ENCODE measurements at regions not wholly inside any gene's neighbourhood (a gene's known extent, or its start where the extent isn't known, plus 50 kb on each side); places are given as distances from the start of the nearest gene placed in this dataset.

- no peaks in the 10 kb centered on the region for H3K27me3 ChIP-seq
- H3K9me3 ChIP-seq: no peaks in the 10 kb centered on the region
- ATAC-seq: no peak
- WGBS, 2 donors (ENCODE audit: low coverage in 1 of 2): 95 to 96% methylated on average over 3 of the region's 3 CpGs
- H3K27ac ChIP-seq: no peak overlapping the region
- no peaks in the 10 kb centered on the region for H3K36me3 ChIP-seq
- TF ChIP-seq POLR2A (IDR thresholded peaks at IDR 0.05) (no peak), POLR2AphosphoS5 (IDR thresholded peaks at IDR 0.05) (no peak), CTCF (IDR thresholded peaks at IDR 0.05) (no peak), EP300 (IDR thresholded peaks at IDR 0.05) (no peak)
- H3K4me1 ChIP-seq: no peaks in the 10 kb centered on the region
- H3K4me3 ChIP-seq: no peak overlapping the region
Observed at GRCh38 chr12:91968777-91969171, 176.9 kb downstream of the BTG1 start.

- no peaks in the 10 kb centered on the region for H3K36me3 ChIP-seq
- ATAC-seq: no peak
- no peak overlapping the region for H3K4me3 ChIP-seq
- TF ChIP-seq CTCF (IDR thresholded peaks at IDR 0.05) (no peak), POLR2A (IDR thresholded peaks at IDR 0.05) (no peak)
- no peaks in the 10 kb centered on the region for H3K27me3 ChIP-seq
- H3K4me1 ChIP-seq: no peaks in the 10 kb centered on the region
- H3K9me3 ChIP-seq: no peaks in the 10 kb centered on the region
- H3K27ac ChIP-seq: no peak overlapping the region
Observed at GRCh38 chr12:91968076-91968776, 177.4 kb downstream of the BTG1 start.

- Histone ChIP-seq H3K36me3 (no peaks in the 10 kb centered on the region), H3K4me3 (no peak overlapping the region), H3K27ac (no peak overlapping the region), H3K27me3 (no peaks in the 10 kb centered on the region), H3K4me1 (no peaks in the 10 kb centered on the region), H3K9me3 (no peaks in the 10 kb centered on the region)
- WGBS, 2 donors (ENCODE audit: low coverage in 1 of 2): 67% methylated on average over 1 of the region's 1 CpG; no CpG with 5 or more reads in 1 of the 2 donors
- TF ChIP-seq POLR2A (IDR thresholded peaks at IDR 0.05): no peak
- no peak for TF ChIP-seq POLR2AphosphoS5 (IDR thresholded peaks at IDR 0.05)
- TF ChIP-seq EP300 (IDR thresholded peaks at IDR 0.05): no peak
- TF ChIP-seq CTCF (IDR thresholded peaks at IDR 0.05): no peak
- ATAC-seq: no peak
Observed at GRCh38 chr12:91967590-91967989, 178.1 kb downstream of the BTG1 start.

GRCh38 chr12:91965781-91966180 lies 179.9 kb downstream of the BTG1 start:
- Histone ChIP-seq H3K27ac (no peak overlapping the region), H3K27me3 (no peaks in the 10 kb centered on the region), H3K9me3 (no peaks in the 10 kb centered on the region), H3K36me3 (no peaks in the 10 kb centered on the region), H3K4me1 (peaks cover 0 to 13% (median 0%) of the 10 kb centered on the region in 3 donors), H3K4me3 (no peak overlapping the region)
- no peak for ATAC-seq
- TF ChIP-seq EP300 (IDR thresholded peaks at IDR 0.05) (no peak), CTCF (IDR thresholded peaks at IDR 0.05) (no peak), POLR2A (IDR thresholded peaks at IDR 0.05) (no peak), POLR2AphosphoS5 (IDR thresholded peaks at IDR 0.05) (no peak)
- WGBS, 2 donors (ENCODE audit: low coverage in 1 of 2): 37 to 69% methylated on average over 1 of the region's 1 CpG

GRCh38 chr12:91964501-91964900 lies 181.1 kb downstream of the BTG1 start:
- no peaks in the 10 kb centered on the region for H3K36me3 ChIP-seq
- TF ChIP-seq CTCF (IDR thresholded peaks at IDR 0.05) (no peak), POLR2AphosphoS5 (IDR thresholded peaks at IDR 0.05) (no peak), EP300 (IDR thresholded peaks at IDR 0.05) (no peak), POLR2A (IDR thresholded peaks at IDR 0.05) (no peak)
- 73% methylated on average over 1 of the region's 1 CpG for WGBS, 2 donors (ENCODE audit: low coverage in 1 of 2)
- H3K27me3 ChIP-seq: no peaks in the 10 kb centered on the region
- peaks cover 0 to 15% (median 0%) of the 10 kb centered on the region in 3 donors for H3K4me1 ChIP-seq
- H3K4me3 ChIP-seq: no peak overlapping the region
- no peak overlapping the region for H3K27ac ChIP-seq
- H3K9me3 ChIP-seq: no peaks in the 10 kb centered on the region
- no peak for ATAC-seq
